GM12892 (cell line): ENCODE measurements at regions not wholly inside any gene's neighbourhood (a gene's known extent, or its start where the extent isn't known, plus 50 kb on each side); places are given as distances from the start of the nearest gene placed in this dataset.

ENCODE experiments used
- POLR2A ChIP-seq: IDR thresholded peaks from 2 replicates; pipeline ENCODE4 v1.6.1; 2011; ENCODE audit warnings: low read depth, low read length, control low read depth
- POLR2AphosphoS5 ChIP-seq: IDR thresholded peaks from 2 replicates; pipeline ENCODE4 v1.6.1; 2011; ENCODE audit warnings: low read depth, low read length, control low read depth
- TAF1 ChIP-seq: IDR thresholded peaks from 2 replicates; pipeline ENCODE4 v1.6.1; 2011; ENCODE audit warnings: low read depth, mild to moderate bottlenecking, control low read depth, low read length, borderline replicate concordance

- TF ChIP-seq POLR2A, result no peak
- no peak for TF ChIP-seq TAF1
- no peak for TF ChIP-seq POLR2AphosphoS5
Observed at GRCh38 chr16:17766012-17766411, 295.3 kb upstream of the XYLT1 start.
